Lower lobe of right lung (tissue), 2 donors: ENCODE measurements at regions not wholly inside any gene's neighbourhood (a gene's known extent, or its start where the extent isn't known, plus 50 kb on each side); places are given as distances from the start of the nearest gene placed in this dataset.

Experiments
- ATAC-seq, 2 donors: fragments of 200-7000 bp; cut with Tn5 transposase; one replicate each; pipeline ENCODE4 v1.9.1; 2020 to 2022; ENCODE audit warnings: mild to moderate bottlenecking in 2 of 2, moderate library complexity in 2 of 2
- DNase-seq: peaks from one replicate; pipeline ENCODE4 v3.0.0-alpha.2; 2020
- H3K27ac ChIP-seq: fragments of 200-600 bp; one replicate; pipeline ENCODE4 v1.8.0; 2022
- H3K27me3 ChIP-seq: fragments of 200-600 bp; one replicate; pipeline ENCODE4 v1.8.0; 2022; ENCODE audit warnings: low read depth
- H3K36me3 ChIP-seq: fragments of 200-600 bp; one replicate; pipeline ENCODE4 v1.8.0; 2022; ENCODE audit warnings: mild to moderate bottlenecking
- H3K4me1 ChIP-seq: fragments of 200-600 bp; one replicate; pipeline ENCODE4 v1.8.0; 2022
- H3K4me3 ChIP-seq: fragments of 200-600 bp; one replicate; pipeline ENCODE4 v1.8.0; 2022; ENCODE audit warnings: mild to moderate bottlenecking
- H3K9me3 ChIP-seq: fragments of 200-600 bp; one replicate; pipeline ENCODE4 v1.8.0; 2022
- CTCF ChIP-seq: fragments of 200-600 bp; IDR thresholded peaks from one replicate; pipeline ENCODE4 v1.8.0; 2022; ENCODE audit warnings: antibody characterized with exemption, mild to moderate bottlenecking
- intact Hi-C: fragments of 100-400 bp; cut with DNase I; formaldehyde crosslinking; loops from one replicate; pipeline ENCODE4 v1.11.0; 2022
- donor health status: DM: no; HTN: yes; CAD: no; lungs with severe emphysema.

GRCh38 chr19:46967578-46968032 is 52.0 kb upstream of the NPAS1 start:
- Histone ChIP-seq H3K4me3 (no peak overlapping the region), H3K9me3 (no peaks in the 10 kb centered on the region), H3K4me1 (peaks cover 17% of the 10 kb centered on the region), H3K27ac (no peak overlapping the region), H3K27me3 (no peaks in the 10 kb centered on the region), H3K36me3 (peaks cover 11% of the 10 kb centered on the region)
- no peak for TF ChIP-seq CTCF
- peak; percentile 52 for DNase-seq
- intact Hi-C loops, result no loop called here
- ATAC-seq, result peak; percentile 78 to 79
